Astrocyte (in vitro differentiated cells and primary cell): ENCODE measurements at regions not wholly inside any gene's neighbourhood (a gene's known extent, or its start where the extent isn't known, plus 50 kb on each side); places are given as distances from the start of the nearest gene placed in this dataset.

Experiments
- DNase-seq: peaks from one replicate; pipeline ENCODE4 v3.0.0-alpha.2; 2010; ENCODE audit warnings: low read depth
- FAIRE-seq: peaks from 2 replicates; lab custom pipeline; 2011; peaks lifted over from hg19 to GRCh38; lab: Jason Lieb, UNC
- H2AFZ ChIP-seq: 2 replicates; pipeline ENCODE4 v1.6.0; 2012; ENCODE audit warnings: low read depth, low read length, inconsistent platforms
- H3K27ac ChIP-seq: 2 replicates; pipeline ENCODE4 v1.5.1; 2011; ENCODE audit warnings: low read depth, low read length, inconsistent platforms
- H3K27me3 ChIP-seq: 2 replicates; pipeline ENCODE4 v1.6.0; 2011; ENCODE audit warnings: low read length, inconsistent platforms; ENCODE audit not compliant: insufficient read depth
- H3K36me3 ChIP-seq: 2 replicates; pipeline ENCODE4 v1.5.1; 2011; ENCODE audit warnings: low read length, inconsistent platforms; ENCODE audit not compliant: insufficient read depth
- H3K4me1 ChIP-seq: 2 replicates; pipeline ENCODE4 v1.5.1; 2011; ENCODE audit warnings: low read length, inconsistent platforms; ENCODE audit not compliant: insufficient read depth
- H3K4me2 ChIP-seq: 2 replicates; pipeline ENCODE4 v1.6.0; 2012; ENCODE audit warnings: low read length, inconsistent platforms
- H3K4me3 ChIP-seq: 2 replicates; pipeline ENCODE4 v1.5.1; 2011; ENCODE audit warnings: low read depth, mild to moderate bottlenecking, low read length, inconsistent platforms; ENCODE audit not compliant: insufficient read depth
- H3K79me2 ChIP-seq: 2 replicates; pipeline ENCODE4 v1.6.0; 2012; ENCODE audit warnings: mild to moderate bottlenecking, low read length, inconsistent platforms; ENCODE audit not compliant: insufficient read depth
- H3K9ac ChIP-seq: 2 replicates; pipeline ENCODE4 v1.6.0; 2012; ENCODE audit warnings: mild to moderate bottlenecking, low read length, inconsistent platforms
- H3K9me3 ChIP-seq: 2 replicates; pipeline ENCODE4 v1.5.1; 2012; ENCODE audit warnings: low read depth, mild to moderate bottlenecking, low read length, inconsistent platforms; ENCODE audit not compliant: insufficient read depth
- H4K20me1 ChIP-seq: 2 replicates; pipeline ENCODE4 v1.6.0; 2012; ENCODE audit warnings: low read length, inconsistent platforms; ENCODE audit not compliant: insufficient read depth
- H3K27ac Mint-ChIP-seq: one replicate; pipeline ENCODE4 v1.8.0; 2021; ENCODE audit warnings: mild to moderate bottlenecking, mixed read lengths; ENCODE audit not compliant: unreplicated experiment
- H3K27me3 Mint-ChIP-seq: one replicate; pipeline ENCODE4 v1.8.0; 2021; ENCODE audit warnings: low read depth, mixed read lengths; ENCODE audit not compliant: unreplicated experiment
- H3K36me3 Mint-ChIP-seq: one replicate; pipeline ENCODE4 v1.8.0; 2021; ENCODE audit warnings: low read depth, mixed read lengths; ENCODE audit not compliant: unreplicated experiment
- H3K4me1 Mint-ChIP-seq: one replicate; pipeline ENCODE4 v1.8.0; 2021; ENCODE audit warnings: low read depth, mixed read lengths; ENCODE audit not compliant: unreplicated experiment
- H3K4me3 Mint-ChIP-seq: one replicate; pipeline ENCODE4 v1.8.0; 2021; ENCODE audit warnings: mild to moderate bottlenecking, moderate library complexity, mixed read lengths; ENCODE audit not compliant: unreplicated experiment
- H3K9me3 Mint-ChIP-seq: one replicate; pipeline ENCODE4 v1.8.0; 2021; ENCODE audit warnings: mild to moderate bottlenecking, mixed read lengths; ENCODE audit not compliant: unreplicated experiment
- EZH2 ChIP-seq: IDR thresholded peaks from 2 replicates; pipeline ENCODE4 v1.6.1; 2012; ENCODE audit warnings: mild to moderate bottlenecking, low read length, inconsistent platforms; ENCODE audit not compliant: insufficient read depth
- TF ChIP-seq, protein P1 (sequence below): IDR thresholded peaks from 2 replicates; pipeline ENCODE4 v1.5.1; 2011; ENCODE audit warnings: low read depth, mild to moderate bottlenecking, inconsistent platforms, low read length, moderate library complexity; ENCODE audit not compliant: insufficient read depth

DNA sequence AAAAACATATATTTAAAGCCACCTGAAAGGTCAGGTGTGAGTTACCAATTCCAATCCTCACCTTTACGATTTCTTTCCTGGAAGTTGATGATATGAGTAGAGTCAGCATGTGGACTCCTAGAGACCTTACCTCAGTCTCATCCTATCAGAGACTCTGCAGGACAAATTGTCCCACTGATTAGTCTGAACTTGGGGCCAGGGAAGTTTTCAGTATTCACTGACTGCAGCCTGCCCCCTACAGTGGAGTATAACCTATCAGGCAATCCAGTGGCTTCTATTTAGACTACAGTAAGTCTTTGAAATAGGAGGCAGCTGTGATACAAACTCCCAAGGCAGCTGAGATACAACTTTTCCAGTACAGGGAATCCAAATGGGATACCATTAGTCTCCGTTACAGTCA lies 449.4 kb upstream of the CDH10 start:
- no peak overlapping the region for H3K27ac ChIP-seq
- H3K27ac Mint-ChIP-seq: no peak overlapping the region
- H3K36me3 ChIP-seq: no peaks in the 10 kb centered on the region
- no peaks in the 10 kb centered on the region for H3K9me3 ChIP-seq
- FAIRE-seq (no peak), DNase-seq (no peak)
- no peaks in the 10 kb centered on the region for H3K79me2 ChIP-seq
- H2AFZ ChIP-seq: no peak overlapping the region
- H3K4me3 ChIP-seq: no peak overlapping the region
- no peaks in the 10 kb centered on the region for H4K20me1 ChIP-seq
- H3K4me1 ChIP-seq: no peaks in the 10 kb centered on the region
- no peak overlapping the region for H3K9ac ChIP-seq
- no peaks in the 10 kb centered on the region for H3K9me3 Mint-ChIP-seq
- H3K27me3 ChIP-seq: no peaks in the 10 kb centered on the region
- no peak overlapping the region for H3K4me2 ChIP-seq
- TF ChIP-seq EZH2: no peak
- TF ChIP-seq, protein P1, sequence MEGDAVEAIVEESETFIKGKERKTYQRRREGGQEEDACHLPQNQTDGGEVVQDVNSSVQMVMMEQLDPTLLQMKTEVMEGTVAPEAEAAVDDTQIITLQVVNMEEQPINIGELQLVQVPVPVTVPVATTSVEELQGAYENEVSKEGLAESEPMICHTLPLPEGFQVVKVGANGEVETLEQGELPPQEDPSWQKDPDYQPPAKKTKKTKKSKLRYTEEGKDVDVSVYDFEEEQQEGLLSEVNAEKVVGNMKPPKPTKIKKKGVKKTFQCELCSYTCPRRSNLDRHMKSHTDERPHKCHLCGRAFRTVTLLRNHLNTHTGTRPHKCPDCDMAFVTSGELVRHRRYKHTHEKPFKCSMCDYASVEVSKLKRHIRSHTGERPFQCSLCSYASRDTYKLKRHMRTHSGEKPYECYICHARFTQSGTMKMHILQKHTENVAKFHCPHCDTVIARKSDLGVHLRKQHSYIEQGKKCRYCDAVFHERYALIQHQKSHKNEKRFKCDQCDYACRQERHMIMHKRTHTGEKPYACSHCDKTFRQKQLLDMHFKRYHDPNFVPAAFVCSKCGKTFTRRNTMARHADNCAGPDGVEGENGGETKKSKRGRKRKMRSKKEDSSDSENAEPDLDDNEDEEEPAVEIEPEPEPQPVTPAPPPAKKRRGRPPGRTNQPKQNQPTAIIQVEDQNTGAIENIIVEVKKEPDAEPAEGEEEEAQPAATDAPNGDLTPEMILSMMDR: no peak
- H3K4me3 Mint-ChIP-seq: no peak overlapping the region
- H3K27me3 Mint-ChIP-seq: no peaks in the 10 kb centered on the region
- H3K4me1 Mint-ChIP-seq: no peaks in the 10 kb centered on the region
- H3K36me3 Mint-ChIP-seq: no peaks in the 10 kb centered on the region

DNA sequence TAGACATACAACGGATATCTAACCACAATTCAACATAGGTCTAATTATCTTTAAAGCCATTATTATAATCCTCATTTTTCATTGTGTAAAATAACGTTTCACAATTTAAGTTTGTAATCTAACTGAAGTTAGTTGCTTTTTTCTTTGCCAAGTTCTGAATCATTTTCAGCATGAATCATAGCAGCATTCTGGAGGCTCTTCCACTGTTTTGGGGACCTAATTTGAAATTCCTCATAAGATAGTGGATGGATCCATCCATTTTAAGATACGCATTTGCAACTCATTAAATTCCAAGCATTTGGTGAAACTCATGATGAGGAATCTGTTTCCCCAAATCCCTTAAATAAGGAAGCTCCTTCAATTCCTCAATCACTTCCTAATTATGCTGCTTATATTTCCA lies 447.1 kb upstream of the CDH10 start:
- DNase-seq (peak; percentile 43), FAIRE-seq (no peak)
- no peak overlapping the region for H3K27ac ChIP-seq
- no peaks in the 10 kb centered on the region for H3K9me3 ChIP-seq
- Mint-ChIP-seq H3K9me3 (no peaks in the 10 kb centered on the region), H3K4me3 (no peak overlapping the region), H3K27ac (no peak overlapping the region), H3K36me3 (no peaks in the 10 kb centered on the region), H3K4me1 (no peaks in the 10 kb centered on the region), H3K27me3 (no peaks in the 10 kb centered on the region)
- no peak overlapping the region for H2AFZ ChIP-seq
- no peak overlapping the region for H3K4me2 ChIP-seq
- no peaks in the 10 kb centered on the region for H3K4me1 ChIP-seq
- no peaks in the 10 kb centered on the region for H3K27me3 ChIP-seq
- no peak overlapping the region for H3K4me3 ChIP-seq
- no peak for TF ChIP-seq EZH2
- TF ChIP-seq, protein P1: no peak
- no peaks in the 10 kb centered on the region for H4K20me1 ChIP-seq
- H3K79me2 ChIP-seq: no peaks in the 10 kb centered on the region
- H3K9ac ChIP-seq: no peak overlapping the region
- H3K36me3 ChIP-seq: no peaks in the 10 kb centered on the region

DNA sequence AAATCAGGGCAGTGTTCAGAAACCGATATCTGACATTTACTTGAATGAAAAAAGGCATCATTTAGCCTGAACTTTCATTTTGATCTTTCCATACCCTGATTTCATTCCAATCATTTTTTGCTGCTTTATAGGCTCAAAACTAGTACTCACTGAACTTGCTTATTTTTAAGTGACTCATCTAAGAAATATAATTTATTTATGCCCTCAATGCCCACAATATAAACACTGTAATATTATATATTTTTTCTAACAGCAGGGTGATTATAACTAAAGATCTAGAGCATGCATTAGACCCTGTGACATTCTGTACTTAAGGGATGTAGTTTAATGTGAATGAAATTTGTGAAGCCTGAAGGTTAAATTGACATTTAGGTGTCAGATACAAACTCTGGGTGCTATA lies 446.1 kb upstream of the CDH10 start:
- Histone ChIP-seq H2AFZ (no peak overlapping the region), H3K79me2 (no peaks in the 10 kb centered on the region), H4K20me1 (no peaks in the 10 kb centered on the region), H3K27ac (no peak overlapping the region), H3K4me3 (no peak overlapping the region), H3K9me3 (no peaks in the 10 kb centered on the region), H3K36me3 (no peaks in the 10 kb centered on the region), H3K27me3 (no peaks in the 10 kb centered on the region), H3K4me1 (no peaks in the 10 kb centered on the region), H3K9ac (no peak overlapping the region), H3K4me2 (no peak overlapping the region)
- Mint-ChIP-seq H3K4me1 (no peaks in the 10 kb centered on the region), H3K27ac (no peak overlapping the region), H3K27me3 (no peaks in the 10 kb centered on the region), H3K9me3 (no peaks in the 10 kb centered on the region), H3K36me3 (no peaks in the 10 kb centered on the region), H3K4me3 (no peak overlapping the region)
- DNase-seq (peak; percentile 16), FAIRE-seq (no peak)
- TF ChIP-seq EZH2: no peak
- TF ChIP-seq, protein P1: no peak
